GM12878 (cell line): ENCODE measurements at regions not wholly inside any gene's neighbourhood (a gene's known extent, or its start where the extent isn't known, plus 50 kb on each side); places are given as distances from the start of the nearest gene placed in this dataset.

Experiments used
- ATAC-seq: fragments of 200-7000 bp; cut with Tn5 transposase; 3 replicates; pipeline ENCODE4 v1.9.1; 2020; ENCODE audit warnings: mild to moderate bottlenecking, moderate library complexity
- BruUV-seq: library from RNA; stranded (reverse); fragments of 400-500 nt; replicated peaks from 2 replicates; lab custom pipeline; 2021; lab: Mats Ljungman, UMichigan
- CTCF ChIA-PET: fragments of 300-600 bp; sonication (Branson Sonifier 250); formaldehyde crosslinking; extraction: SDS; loops from one replicate; lab custom pipeline; 2021; ENCODE audit warnings: inconsistent platforms; lab: Yijun Ruan, JAX
- POLR2A ChIA-PET: fragments of 350-600 bp; formaldehyde crosslinking; extraction: SDS; loops from one replicate; lab custom pipeline; 2021; ENCODE audit warnings: inconsistent platforms; lab: Charles Lee
- RAD21 ChIA-PET: fragments of 300-600 bp; sonication (Branson Sonifier 250); formaldehyde crosslinking; loops from one replicate; lab custom pipeline; 2023; ENCODE audit warnings: antibody characterized with exemption; ENCODE audit not compliant: unreplicated experiment; lab: Charles Lee
- SMC1A ChIA-PET: fragments of 300-600 bp; sonication (Branson Sonifier 250); formaldehyde crosslinking; loops from one replicate; lab custom pipeline; 2023; ENCODE audit not compliant: unreplicated experiment, uncharacterized antibody; lab: Charles Lee
- DNase-seq: peaks from one replicate; pipeline ENCODE4 v3.0.0-alpha.2; 2011; ENCODE audit warnings: low read depth, low spot score
- FAIRE-seq: peaks from 3 replicates; lab custom pipeline; 2011; peaks lifted over from hg19 to GRCh38; lab: Jason Lieb, UNC
- H2AFZ ChIP-seq: 2 replicates; pipeline ENCODE4 v1.6.0; 2011; ENCODE audit warnings: low read depth, low read length, control low read depth; ENCODE audit not compliant: control insufficient read depth
- H3K27ac ChIP-seq: 2 replicates; pipeline ENCODE4 v1.5.1; 2011; ENCODE audit warnings: control low read depth; ENCODE audit not compliant: control insufficient read depth, insufficient read depth
- H3K27me3 ChIP-seq, 2 experiments: replicated peaks in 1 of 2; 2 replicates each; pipeline versions ENCODE4 v1.6.0 to v1.6.1; 2011; ENCODE audit warnings: low read length in 1 of 2; ENCODE audit not compliant: control insufficient read depth in 2 of 2, insufficient read depth in 2 of 2
- H3K36me3 ChIP-seq, 2 experiments: 2 replicates each; pipeline ENCODE4 v1.5.1; 2011; ENCODE audit warnings: low read length in 1 of 2; ENCODE audit not compliant: control insufficient read depth in 2 of 2, insufficient read depth in 2 of 2
- H3K4me1 ChIP-seq: 2 replicates; pipeline ENCODE4 v1.6.1; 2011; ENCODE audit warnings: mild to moderate bottlenecking, low read length, moderate library complexity, mixed read lengths; ENCODE audit not compliant: control insufficient read depth, insufficient read depth
- H3K4me2 ChIP-seq: 2 replicates; pipeline ENCODE4 v1.6.0; 2011; ENCODE audit warnings: control low read depth; ENCODE audit not compliant: control insufficient read depth, insufficient read depth
- H3K4me3 ChIP-seq: fragments of 200-600 bp; sonication (generic); 2 replicates; pipeline ENCODE4 v1.5.1; 2016
- H3K79me2 ChIP-seq: 2 replicates; pipeline ENCODE4 v1.6.0; 2011; ENCODE audit warnings: low read length; ENCODE audit not compliant: control insufficient read depth, insufficient read depth
- H3K9ac ChIP-seq: 2 replicates; pipeline ENCODE4 v1.8.0; 2011; ENCODE audit warnings: low read length, control low read depth, mixed read lengths; ENCODE audit not compliant: control insufficient read depth, insufficient read depth
- H3K9me3 ChIP-seq: replicated peaks from 3 replicates; pipeline ENCODE4 v1.5.1; 2011; ENCODE audit warnings: mild to moderate bottlenecking, low read length; ENCODE audit not compliant: control insufficient read depth, insufficient read depth
- H4K20me1 ChIP-seq: 2 replicates; pipeline ENCODE4 v1.6.0; 2011; ENCODE audit not compliant: control insufficient read depth, insufficient read depth
- MEF2B ChIP-seq: fragments of 450-650 bp; IDR thresholded peaks from 2 replicates; pipeline ENCODE4 v1.6.1; 2018; ENCODE audit warnings: mild to moderate bottlenecking, moderate library complexity; ENCODE audit not compliant: partially characterized antibody, poor library complexity, severe bottlenecking
- POLR2AphosphoS2 ChIP-seq: IDR thresholded peaks from 2 replicates; pipeline ENCODE4 v1.6.1; 2011; ENCODE audit warnings: low read depth, mild to moderate bottlenecking, low read length, improper control_type of control experiment, moderate library complexity
- RB1 ChIP-seq: fragments of 450-650 bp; formaldehyde crosslinking; IDR thresholded peaks from 2 replicates; pipeline ENCODE4 v1.6.1; 2017; ENCODE audit warnings: mild to moderate bottlenecking, borderline replicate concordance
- SMAD5 ChIP-seq: IDR thresholded peaks from 2 replicates; pipeline ENCODE4 v1.6.1; 2016; ENCODE audit warnings: antibody characterized with exemption, low read depth
- WGBS: methylation state at CpG from one replicate; pipeline ENCODE4 v1.1.6; 2016; ENCODE audit warnings: low lambda C conversion rate; ENCODE audit not compliant: insufficient replicate concordance, insufficient coverage; ENCODE audit errors: missing lambda C conversion rate; 5-methylcytosine and 5-hydroxymethylcytosine counted together
- in situ Hi-C: fragments of 300-500 bp; cut with MboI; formaldehyde crosslinking; loops from 9 replicates; pipeline ENCODE4 v1.14.3; 2018; ENCODE audit warnings: mixed read lengths
- intact Hi-C: fragments of 100-400 bp; cut with micrococcal nuclease; formaldehyde crosslinking; loops from one replicate; pipeline ENCODE4 v1.14.2; 2022; ENCODE audit not compliant: unreplicated experiment

DNA sequence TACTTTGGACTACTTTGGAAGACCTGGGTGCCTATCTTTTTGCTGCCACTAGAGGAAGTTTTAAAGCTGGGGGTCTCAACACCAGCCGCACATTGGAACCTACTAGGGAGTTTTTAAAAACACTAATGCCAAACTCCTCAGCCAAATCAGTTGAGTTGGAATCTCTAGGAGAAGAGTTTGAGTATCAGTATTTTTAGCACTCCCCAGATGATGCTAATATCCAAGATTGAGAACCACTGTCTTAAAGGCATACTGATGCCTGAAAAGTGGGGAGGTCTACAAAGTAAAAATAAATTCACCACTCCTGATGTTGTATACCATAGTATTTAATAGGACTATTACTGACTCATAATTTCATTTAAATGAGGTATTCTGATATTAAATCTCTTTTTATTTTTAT lies 62.9 kb upstream of the COL21A1 start:
- intact Hi-C loops, result no loop called here
- no peak for ATAC-seq
- WGBS, result 0% methylated on average over 1 of the region's 1 CpG

DNA sequence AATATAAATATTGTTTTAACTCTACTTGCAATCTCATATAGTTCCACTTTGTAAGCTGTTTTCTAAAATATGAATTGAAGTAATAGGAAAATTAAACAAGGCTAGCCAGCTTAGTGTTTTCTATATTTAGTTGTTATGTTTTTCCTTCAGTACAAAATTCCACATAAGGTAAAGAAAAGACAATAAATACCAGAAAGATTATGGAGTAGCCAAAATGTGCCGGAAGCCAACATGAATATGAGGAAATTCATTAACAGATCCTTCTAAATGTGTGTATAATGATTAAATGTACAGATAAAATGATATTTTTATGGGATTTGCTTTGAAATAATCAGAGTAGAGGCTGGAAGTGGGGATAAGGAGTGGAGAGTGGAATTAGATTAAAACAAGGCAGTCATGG lies 52.5 kb upstream of the COL21A1 start:
- 48% methylated on average over 1 of the region's 1 CpG for WGBS
- Histone ChIP-seq H3K27me3 (no peaks in the 10 kb centered on the region), H3K4me1 (no peaks in the 10 kb centered on the region), H3K36me3 (no peaks in the 10 kb centered on the region), H2AFZ (no peak overlapping the region), H4K20me1 (no peaks in the 10 kb centered on the region), H3K79me2 (no peaks in the 10 kb centered on the region), H3K4me2 (no peak overlapping the region), H3K4me3 (no peak overlapping the region), H3K9ac (no peak overlapping the region), H3K27ac (no peak overlapping the region), H3K9me3 (no peaks in the 10 kb centered on the region)
- in situ Hi-C loops, result no loop called here
- ATAC-seq (no peak), DNase-seq (no peak), FAIRE-seq (no peak)
- no TSS peak for BruUV-seq
- intact Hi-C loops, result loop anchor here (10.0 kb wide), 2 partner anchors 695 to 1025 kb away; no protein-coding TSS in a partner anchor
- RAD21 ChIA-PET, result no interaction called here
- CTCF ChIA-PET, result interaction anchor here (1.3 to 1.5 kb wide), 2 partner anchors 15 kb away, joined by 4 to 5 read pairs; no protein-coding TSS in a partner anchor
- no peak for TF ChIP-seq POLR2AphosphoS2
- POLR2A ChIA-PET, result no interaction called here
- SMC1A ChIA-PET, result no interaction called here

More for the DNA sequence above, 62.9 kb upstream of the COL21A1 start:
- SMC1A ChIA-PET, result no interaction called here
- POLR2A ChIA-PET, result no interaction called here
- no peak overlapping the region for H3K4me3 ChIP-seq
- H3K4me1 ChIP-seq, result no peaks in the 10 kb centered on the region
- no peak for TF ChIP-seq RB1
- TF ChIP-seq MEF2B, result no peak
- TF ChIP-seq SMAD5, result no peak
- TF ChIP-seq, all 136 proteins: peak for 0
- in situ Hi-C loops, result no loop called here
- DNase-seq (no peak), FAIRE-seq (no peak)
- H3K36me3 ChIP-seq, result no peaks in the 10 kb centered on the region
- no TSS peak for BruUV-seq
- ChIA-PET CTCF (interaction anchor here (0.8 kb wide), 1 partner anchor 17 kb away, joined by 3 read pairs; no protein-coding TSS in a partner anchor), RAD21 (no interaction called here)
- H3K27me3 ChIP-seq, result 0 out of 4 replicates have a peak, but pooled peaks cover 0 to 3% of the 10 kb centered on the region in 2 experiments
- no peak overlapping the region for H3K27ac ChIP-seq
- H3K79me2 ChIP-seq, result no peaks in the 10 kb centered on the region
- H2AFZ ChIP-seq, result no peak overlapping the region
- H4K20me1 ChIP-seq, result no peaks in the 10 kb centered on the region
- H3K9ac ChIP-seq, result no peak overlapping the region
- H3K4me2 ChIP-seq, result no peak overlapping the region
- H3K9me3 ChIP-seq, result no peaks in the 10 kb centered on the region
